OCI-LY7 (cell line): ENCODE measurements at regions not wholly inside any gene's neighbourhood (a gene's known extent, or its start where the extent isn't known, plus 50 kb on each side); places are given as distances from the start of the nearest gene placed in this dataset.

Experiments
- BruUV-seq: library from RNA; stranded (reverse); fragments of 400-500 nt; replicated peaks from 2 replicates; lab custom pipeline; 2021; lab: Mats Ljungman, UMichigan
- CTCF ChIA-PET: fragments of 300-600 bp; sonication (Branson Sonifier 250); formaldehyde crosslinking; loops from one replicate; lab custom pipeline; 2022; ENCODE audit warnings: antibody characterized with exemption; ENCODE audit not compliant: unreplicated experiment; lab: Charles Lee
- POLR2A ChIA-PET: fragments of 300-600 bp; sonication (Branson Sonifier 250); formaldehyde crosslinking; loops from one replicate; lab custom pipeline; 2022; ENCODE audit warnings: antibody characterized with exemption; lab: Charles Lee
- DNase-seq: peaks from one replicate; pipeline ENCODE4 v3.0.0-alpha.2; 2015; ENCODE audit warnings: low spot score
- H2AFZ ChIP-seq: fragments of 200-600 bp; sonication (generic), shearing (Covaris generic); 2 replicates; pipeline ENCODE4 v1.6.1; 2014; ENCODE audit warnings: mild to moderate bottlenecking, antibody characterized with exemption, low read length, moderate library complexity
- H3K27ac ChIP-seq: fragments of 200-600 bp; sonication (generic); 2 replicates; pipeline ENCODE4 v1.5.1; 2014; ENCODE audit warnings: mixed run types, low read depth, mild to moderate bottlenecking, moderate library complexity, low read length, inconsistent platforms; ENCODE audit not compliant: poor library complexity, severe bottlenecking
- H3K36me3 ChIP-seq: fragments of 200-600 bp; sonication (generic); 2 replicates; pipeline ENCODE4 v1.6.1; 2014; ENCODE audit warnings: mild to moderate bottlenecking, antibody characterized with exemption, low read length, moderate library complexity, mixed read lengths; ENCODE audit not compliant: insufficient read depth
- H3K4me1 ChIP-seq: fragments of 200-600 bp; sonication (generic); 2 replicates; pipeline ENCODE4 v1.5.1; 2014; ENCODE audit warnings: mild to moderate bottlenecking, low read length; ENCODE audit not compliant: insufficient read depth, poor library complexity, severe bottlenecking
- H3K4me2 ChIP-seq: fragments of 200-600 bp; sonication (generic); 2 replicates; pipeline ENCODE4 v1.6.1; 2014; ENCODE audit warnings: mild to moderate bottlenecking, low read length
- H3K4me3 ChIP-seq: fragments of 200-600 bp; sonication (generic); 2 replicates; pipeline ENCODE4 v1.5.1; 2014; ENCODE audit warnings: mild to moderate bottlenecking, low read depth, low read length; ENCODE audit not compliant: poor library complexity, severe bottlenecking
- H3K79me2 ChIP-seq: fragments of 200-600 bp; sonication (generic); 2 replicates; pipeline ENCODE4 v1.6.1; 2016; ENCODE audit warnings: low read depth, mild to moderate bottlenecking, low read length, moderate library complexity, mixed read lengths; ENCODE audit not compliant: insufficient read depth
- H3K9me2 ChIP-seq: fragments of 200-600 bp; sonication (generic); 2 replicates; pipeline ENCODE4 v1.6.1; 2016; ENCODE audit warnings: mild to moderate bottlenecking, low read length, mixed read lengths; ENCODE audit not compliant: insufficient read depth
- H3K9me3 ChIP-seq: fragments of 200-600 bp; sonication (generic); 2 replicates; pipeline ENCODE4 v1.6.1; 2014; ENCODE audit warnings: mild to moderate bottlenecking, mixed run types, low read length, mixed read lengths
- H4K20me1 ChIP-seq: fragments of 200-600 bp; sonication (generic); 2 replicates; pipeline ENCODE4 v1.6.1; 2014; ENCODE audit warnings: mild to moderate bottlenecking, antibody characterized with exemption, low read length, moderate library complexity, mixed read lengths; ENCODE audit not compliant: insufficient read depth
- EZH2phosphoT487 ChIP-seq: fragments of 200-600 bp; sonication (generic); IDR thresholded peaks from 2 replicates; pipeline ENCODE4 v1.6.1; 2018; ENCODE audit warnings: low read depth, borderline replicate concordance, mild to moderate bottlenecking, mixed run types, antibody characterized with exemption, low read length, moderate library complexity, mixed read lengths
- intact Hi-C: fragments of 100-400 bp; cut with micrococcal nuclease; formaldehyde crosslinking; loops from one replicate; pipeline ENCODE4 v1.10.0; 2022; ENCODE audit not compliant: unreplicated experiment
- TF ChIP-seq, protein P1 (sequence below): fragments of 200-600 bp; sonication (generic); conservative IDR thresholded peaks from 2 replicates; pipeline ENCODE4 v1.5.1; 2014; ENCODE audit warnings: mild to moderate bottlenecking, antibody characterized with exemption, low read length, moderate library complexity, mixed read lengths

DNA sequence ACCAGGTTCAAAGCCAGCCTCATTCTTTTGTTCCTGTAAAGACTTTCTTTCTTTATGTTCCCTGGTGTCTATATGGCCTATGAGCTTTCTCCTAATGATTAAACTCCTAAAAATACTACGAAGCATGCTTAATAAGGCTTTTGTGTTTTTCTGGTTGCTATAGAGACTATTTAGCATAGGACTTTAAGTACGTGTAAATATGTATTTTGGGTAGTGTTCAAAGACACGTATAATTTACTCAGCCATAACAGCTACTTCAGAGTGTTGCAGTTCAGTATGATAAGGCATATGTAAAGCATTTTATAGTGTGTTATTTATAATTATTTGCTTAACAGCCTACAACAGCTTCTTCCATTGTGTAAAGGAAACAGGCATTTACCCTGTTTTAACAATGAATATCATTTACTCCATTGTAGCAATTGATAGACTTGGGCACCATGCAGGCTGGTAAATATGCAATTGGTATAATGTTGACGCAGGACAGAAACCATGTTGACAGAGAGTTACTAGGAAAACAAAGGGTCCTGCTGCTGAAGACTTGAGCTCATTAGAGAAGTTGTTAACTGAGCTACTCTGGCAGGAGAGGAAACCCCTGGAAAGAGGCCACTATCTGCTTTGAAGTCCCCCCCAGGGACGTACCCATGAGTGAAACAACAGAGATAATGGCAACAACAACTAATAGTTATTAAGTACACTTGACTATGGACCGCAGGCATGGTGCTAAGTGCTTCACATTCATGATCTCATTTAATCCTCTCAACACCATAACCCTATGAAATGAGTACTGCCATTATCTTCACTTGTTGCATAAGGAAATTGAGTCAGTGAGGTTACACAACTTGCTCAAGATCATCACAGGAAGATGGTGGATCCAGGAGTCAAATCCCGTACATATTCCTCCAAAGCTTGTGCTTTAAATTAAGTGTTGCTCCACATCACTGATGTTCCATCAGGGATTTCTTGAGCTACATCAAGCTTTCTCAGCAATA, 342.2 kb upstream of the DYNLRB2 start:
- CTCF ChIA-PET, result no interaction called here
- Histone ChIP-seq H3K9me3 (no peaks in the 10 kb centered on the region), H3K4me3 (no peak overlapping the region), H4K20me1 (no peaks in the 10 kb centered on the region), H3K79me2 (no peaks in the 10 kb centered on the region), H3K9me2 (no peaks in the 10 kb centered on the region), H3K36me3 (no peaks in the 10 kb centered on the region), H3K4me2 (no peak overlapping the region), H3K4me1 (no peaks in the 10 kb centered on the region), H2AFZ (no peak overlapping the region), H3K27ac (no peak overlapping the region)
- no TSS peak for BruUV-seq
- TF ChIP-seq EZH2phosphoT487, result no peak
- TF ChIP-seq, protein P1, sequence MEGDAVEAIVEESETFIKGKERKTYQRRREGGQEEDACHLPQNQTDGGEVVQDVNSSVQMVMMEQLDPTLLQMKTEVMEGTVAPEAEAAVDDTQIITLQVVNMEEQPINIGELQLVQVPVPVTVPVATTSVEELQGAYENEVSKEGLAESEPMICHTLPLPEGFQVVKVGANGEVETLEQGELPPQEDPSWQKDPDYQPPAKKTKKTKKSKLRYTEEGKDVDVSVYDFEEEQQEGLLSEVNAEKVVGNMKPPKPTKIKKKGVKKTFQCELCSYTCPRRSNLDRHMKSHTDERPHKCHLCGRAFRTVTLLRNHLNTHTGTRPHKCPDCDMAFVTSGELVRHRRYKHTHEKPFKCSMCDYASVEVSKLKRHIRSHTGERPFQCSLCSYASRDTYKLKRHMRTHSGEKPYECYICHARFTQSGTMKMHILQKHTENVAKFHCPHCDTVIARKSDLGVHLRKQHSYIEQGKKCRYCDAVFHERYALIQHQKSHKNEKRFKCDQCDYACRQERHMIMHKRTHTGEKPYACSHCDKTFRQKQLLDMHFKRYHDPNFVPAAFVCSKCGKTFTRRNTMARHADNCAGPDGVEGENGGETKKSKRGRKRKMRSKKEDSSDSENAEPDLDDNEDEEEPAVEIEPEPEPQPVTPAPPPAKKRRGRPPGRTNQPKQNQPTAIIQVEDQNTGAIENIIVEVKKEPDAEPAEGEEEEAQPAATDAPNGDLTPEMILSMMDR, result no peak
- intact Hi-C loops, result no loop called here
- no peak for DNase-seq
- POLR2A ChIA-PET, result no interaction called here

DNA sequence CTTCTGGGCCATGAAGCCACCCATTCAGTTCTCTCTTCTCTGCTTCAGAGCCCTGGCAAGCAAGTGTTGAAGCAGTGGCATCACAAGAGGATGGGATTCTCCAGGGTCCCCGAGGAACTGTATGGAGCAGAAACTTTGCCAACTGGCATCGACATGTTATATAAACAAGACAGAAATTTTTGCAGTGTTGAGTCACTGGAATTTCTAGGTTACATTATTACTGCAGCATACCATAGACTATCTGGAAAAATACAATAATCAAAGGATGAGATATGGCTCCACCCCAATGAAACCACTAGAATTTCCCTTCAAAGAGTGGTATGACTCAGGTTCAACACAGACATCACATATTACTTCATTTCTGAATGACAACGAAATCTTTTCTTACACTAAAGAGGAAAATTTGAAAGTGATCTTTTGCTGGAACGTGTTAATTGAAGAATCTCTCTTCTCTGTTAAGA, 343.0 kb upstream of the DYNLRB2 start:
- Histone ChIP-seq H3K4me1 (no peaks in the 10 kb centered on the region), H3K9me2 (no peaks in the 10 kb centered on the region), H3K79me2 (no peaks in the 10 kb centered on the region), H3K36me3 (no peaks in the 10 kb centered on the region), H3K4me2 (no peak overlapping the region), H3K4me3 (no peak overlapping the region), H4K20me1 (no peaks in the 10 kb centered on the region), H3K9me3 (no peaks in the 10 kb centered on the region), H2AFZ (no peak overlapping the region), H3K27ac (no peak overlapping the region)
- intact Hi-C loops, result no loop called here
- TF ChIP-seq EZH2phosphoT487, result no peak
- TF ChIP-seq, protein P1, result no peak
- ChIA-PET CTCF (no interaction called here), POLR2A (no interaction called here)
- BruUV-seq, result no TSS peak
- no peak for DNase-seq

DNA sequence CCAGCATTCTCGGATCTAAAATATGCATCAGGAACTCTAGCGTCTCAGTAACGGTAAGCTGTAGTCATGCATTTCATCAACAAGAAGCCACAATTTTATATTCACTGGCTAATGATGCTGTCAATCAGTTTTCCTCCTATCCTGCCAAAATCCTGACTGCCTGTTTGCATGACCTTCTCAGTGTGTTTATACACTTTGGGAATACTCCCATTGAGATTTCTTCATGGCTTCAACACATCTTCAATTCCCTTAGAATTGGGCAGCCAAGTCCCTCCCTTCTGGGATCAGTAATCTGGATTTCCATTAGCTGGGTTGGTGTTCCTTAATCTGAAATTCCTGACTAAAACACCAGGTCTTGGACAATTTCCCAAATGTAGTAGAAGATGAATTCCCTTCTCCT, 348.9 kb upstream of the DYNLRB2 start:
- intact Hi-C loops, result no loop called here
- no peaks in the 10 kb centered on the region for H3K9me3 ChIP-seq
- no peaks in the 10 kb centered on the region for H3K9me2 ChIP-seq
- no TSS peak for BruUV-seq
- H4K20me1 ChIP-seq, result no peaks in the 10 kb centered on the region
- H3K4me3 ChIP-seq, result no peak overlapping the region
- no peaks in the 10 kb centered on the region for H3K36me3 ChIP-seq
- no peak overlapping the region for H2AFZ ChIP-seq
- H3K27ac ChIP-seq, result no peak overlapping the region
- no peaks in the 10 kb centered on the region for H3K79me2 ChIP-seq
- DNase-seq, result no peak
- ChIA-PET POLR2A (no interaction called here), CTCF (no interaction called here)
- TF ChIP-seq EZH2phosphoT487, result no peak
- TF ChIP-seq, protein P1, result no peak
- H3K4me2 ChIP-seq, result no peak overlapping the region
- H3K4me1 ChIP-seq, result no peaks in the 10 kb centered on the region
